HCT116 (cell line): ENCODE measurements at regions not wholly inside any gene's neighbourhood (a gene's known extent, or its start where the extent isn't known, plus 50 kb on each side); places are given as distances from the start of the nearest gene placed in this dataset.

Experiments used
- ATAC-seq: fragments of 200-7000 bp; cut with Tn5 transposase; 2 replicates; pipeline ENCODE4 v1.9.1; 2020; ENCODE audit warnings: mild to moderate bottlenecking, moderate library complexity
- BruUV-seq: library from RNA; stranded (reverse); fragments of 400-500 nt; replicated peaks from 2 replicates; lab custom pipeline; 2021; lab: Mats Ljungman, UMichigan
- CTCF ChIA-PET: fragments of 300-600 bp; sonication (Branson Sonifier 250); formaldehyde crosslinking; loops from one replicate; lab custom pipeline; 2021; ENCODE audit warnings: antibody characterized with exemption; lab: Charles Lee
- POLR2A ChIA-PET: fragments of 300-600, 350-600 bp; sonication (Branson Sonifier 250); formaldehyde crosslinking; loops from one replicate; lab custom pipeline; 2021; ENCODE audit warnings: antibody characterized with exemption; lab: Charles Lee
- RAD21 ChIA-PET, 2 experiments: fragments of 300-600 bp; sonication (Branson Sonifier 250); formaldehyde crosslinking; loops; one replicate each; lab custom pipeline; 2023; ENCODE audit warnings: low total read pairs in 2 of 2; ENCODE audit not compliant: uncharacterized antibody in 2 of 2, unreplicated experiment in 2 of 2, low non-redundant PET in 1 of 2; lab: Charles Lee
- DNase-seq: peaks from one replicate; pipeline ENCODE4 v3.0.0-alpha.2; 2010; ENCODE audit warnings: low read depth, low spot score
- H2AFZ ChIP-seq: fragments of 200-600 bp; shearing (Covaris generic), sonication (generic); 2 replicates; pipeline ENCODE4 v1.6.1; 2017; ENCODE audit warnings: low read depth, mixed run types, mixed read lengths, antibody characterized with exemption, low read length; ENCODE audit not compliant: poor library complexity, severe bottlenecking
- H3K27ac ChIP-seq: 2 replicates; pipeline ENCODE4 v1.5.1; 2012; ENCODE audit warnings: low read depth, low read length
- H3K27me3 ChIP-seq: fragments of 200-600 bp; sonication (generic); 2 replicates; pipeline ENCODE4 v1.6.1; 2016; ENCODE audit warnings: mixed run types, low read length, mixed read lengths; ENCODE audit not compliant: insufficient read depth
- H3K36me3 ChIP-seq, 2 experiments: fragments of 200-500 bp in 1 of 2; fragments of 200-600 bp in 1 of 2; sonication (Bioruptor generic) in 1 of 2; sonication (generic) in 1 of 2; 2 replicates each; pipeline versions ENCODE4 v1.5.1 to v1.6.1; 2014 to 2016; ENCODE audit warnings: low read length in 2 of 2, inconsistent platforms in 1 of 2, mixed read lengths in 1 of 2, mixed run types in 1 of 2; ENCODE audit not compliant: insufficient read depth in 2 of 2, control insufficient read depth in 1 of 2
- H3K4me1 ChIP-seq, 2 experiments: fragments of 200-600 bp in 1 of 2; sonication (generic) in 1 of 2; 2 replicates each; pipeline versions ENCODE4 v1.5.1 to v1.6.1; 2012 to 2017; ENCODE audit warnings: low read length in 2 of 2, inconsistent platforms in 1 of 2, mild to moderate bottlenecking in 1 of 2, mixed read lengths in 1 of 2, mixed run types in 1 of 2, moderate library complexity in 1 of 2; ENCODE audit not compliant: insufficient read depth in 2 of 2, control insufficient read depth in 1 of 2
- H3K4me2 ChIP-seq: fragments of 200-600 bp; sonication (generic); 2 replicates; pipeline ENCODE4 v1.6.1; 2017; ENCODE audit warnings: mixed run types, low read length, mixed read lengths
- H3K4me3 ChIP-seq, 2 experiments: fragments of 200-600 bp in 1 of 2; sonication (generic) in 1 of 2; replicated peaks in 1 of 2; 2 replicates each; pipeline ENCODE4 v1.5.1; 2011 to 2016; ENCODE audit warnings: low read length in 2 of 2, control low read depth in 1 of 2, low read depth in 1 of 2, mild to moderate bottlenecking in 1 of 2, mixed read lengths in 1 of 2, mixed run types in 1 of 2
- H3K79me2 ChIP-seq: fragments of 200-600 bp; sonication (generic); 2 replicates; pipeline ENCODE4 v1.6.1; 2017; ENCODE audit warnings: mild to moderate bottlenecking, mixed run types, low read length, moderate library complexity, mixed read lengths; ENCODE audit not compliant: insufficient read depth
- H3K9ac ChIP-seq: fragments of 200-600 bp; sonication (generic); 2 replicates; pipeline ENCODE4 v1.6.1; 2016; ENCODE audit warnings: low read length, mixed read lengths
- H3K9me2 ChIP-seq: fragments of 200-600 bp; sonication (generic), shearing (Covaris generic); 2 replicates; pipeline ENCODE4 v1.6.1; 2017; ENCODE audit warnings: mixed run types, mild to moderate bottlenecking, moderate library complexity; ENCODE audit not compliant: insufficient read depth
- H3K9me3 ChIP-seq, 2 experiments: fragments of 200-500 bp in 1 of 2; fragments of 200-600 bp in 1 of 2; sonication (Bioruptor generic) in 1 of 2; sonication (generic) in 1 of 2; 2 replicates each; pipeline ENCODE4 v1.6.1; 2014 to 2017; ENCODE audit warnings: low read length in 2 of 2, mixed read lengths in 2 of 2, inconsistent platforms in 1 of 2, low read depth in 1 of 2, mild to moderate bottlenecking in 1 of 2, mixed run types in 1 of 2, moderate library complexity in 1 of 2; ENCODE audit not compliant: control insufficient read depth in 1 of 2, insufficient read depth in 1 of 2
- H4K20me1 ChIP-seq: fragments of 200-600 bp; sonication (generic), shearing (Covaris generic); 2 replicates; pipeline ENCODE4 v1.6.1; 2017; ENCODE audit warnings: mixed run types, mild to moderate bottlenecking, moderate library complexity; ENCODE audit not compliant: insufficient read depth
- ATF3 ChIP-seq: IDR thresholded peaks from 2 replicates; pipeline ENCODE4 v1.6.1; 2012
- CBX3 ChIP-seq: IDR thresholded peaks from 2 replicates; pipeline ENCODE4 v1.6.1; 2012; ENCODE audit warnings: low read depth
- CTCF ChIP-seq, 3 experiments: fragments of 200-600 bp in 1 of 3; sonication (generic) in 1 of 3; IDR thresholded peaks in 2 of 3; conservative IDR thresholded peaks in 1 of 3; 2 replicates each; pipeline ENCODE4 v1.5.1; 2012 to 2017; ENCODE audit warnings: low read depth in 2 of 3, low read length in 2 of 3, antibody characterized with exemption in 1 of 3, borderline replicate concordance in 1 of 3, control low read depth in 1 of 3, mild to moderate bottlenecking in 1 of 3, mixed read lengths in 1 of 3, mixed run types in 1 of 3, moderate library complexity in 1 of 3; ENCODE audit not compliant: insufficient read depth in 1 of 3
- EGR1 ChIP-seq: IDR thresholded peaks from 2 replicates; pipeline ENCODE4 v1.6.1; 2012; ENCODE audit warnings: low read depth
- ELF1 ChIP-seq: IDR thresholded peaks from 2 replicates; pipeline ENCODE4 v1.6.1; 2012; ENCODE audit warnings: low read depth, borderline replicate concordance
- EZH2 ChIP-seq: fragments of 200-600 bp; sonication (generic); IDR thresholded peaks from 2 replicates; pipeline ENCODE4 v1.6.1; 2017; ENCODE audit warnings: antibody characterized with exemption, mixed run types
- JUND ChIP-seq: IDR thresholded peaks from 2 replicates; pipeline ENCODE4 v1.6.1; 2012
- MAX ChIP-seq: IDR thresholded peaks from 2 replicates; pipeline ENCODE4 v1.6.1; 2012
- POLR2A ChIP-seq: IDR thresholded peaks from 2 replicates; pipeline ENCODE4 v1.7.0; 2011; ENCODE audit warnings: borderline replicate concordance; ENCODE audit not compliant: insufficient read depth, insufficient read length; ENCODE audit errors: extremely low read depth
- POLR2AphosphoS5 ChIP-seq: IDR thresholded peaks from 2 replicates; pipeline ENCODE4 v1.6.1; 2011; ENCODE audit warnings: mild to moderate bottlenecking, low read depth, low read length, moderate library complexity
- RAD21 ChIP-seq: IDR thresholded peaks from 2 replicates; pipeline ENCODE4 v1.6.1; 2012; ENCODE audit warnings: low read depth, mild to moderate bottlenecking
- REST ChIP-seq: IDR thresholded peaks from 2 replicates; pipeline ENCODE4 v1.6.1; 2012; ENCODE audit warnings: low read depth
- SIN3A ChIP-seq: IDR thresholded peaks from 2 replicates; pipeline ENCODE4 v1.6.1; 2012; ENCODE audit warnings: low read depth
- SP1 ChIP-seq: IDR thresholded peaks from 2 replicates; pipeline ENCODE4 v1.6.1; 2012; ENCODE audit warnings: low read depth
- SRF ChIP-seq: IDR thresholded peaks from 2 replicates; pipeline ENCODE4 v1.6.1; 2012; ENCODE audit warnings: low read depth
- TCF7L2 ChIP-seq: IDR thresholded peaks from 2 replicates; pipeline ENCODE4 v1.7.0; 2011; ENCODE audit warnings: borderline replicate concordance, inconsistent platforms; ENCODE audit not compliant: insufficient read depth, insufficient read length; ENCODE audit errors: extremely low read depth
- YY1 ChIP-seq: IDR thresholded peaks from 2 replicates; pipeline ENCODE4 v1.6.1; 2011; ENCODE audit warnings: low read length, low read depth, moderate library complexity, mild to moderate bottlenecking; ENCODE audit not compliant: insufficient replicate concordance; ENCODE audit errors: extremely low read depth
- ZBTB33 ChIP-seq: IDR thresholded peaks from 2 replicates; pipeline ENCODE4 v1.6.1; 2011; ENCODE audit warnings: mild to moderate bottlenecking, low read length, moderate library complexity; ENCODE audit not compliant: insufficient replicate concordance; ENCODE audit errors: extremely low read depth
- ZFX ChIP-seq: fragments of 450-650 bp; IDR thresholded peaks from 2 replicates; pipeline ENCODE4 v1.6.1; 2017
- ZNF274 ChIP-seq: fragments of 200-500 bp; sonication (Bioruptor generic); IDR thresholded peaks from 2 replicates; pipeline ENCODE4 v1.6.1; 2014; ENCODE audit warnings: mild to moderate bottlenecking, low read depth, low read length, inconsistent platforms
- intact Hi-C: fragments of 100-400 bp; cut with micrococcal nuclease; formaldehyde crosslinking; loops from 2 replicates; pipeline ENCODE4 v1.10.0; 2022

GRCh38 chr6:11409371-11409770, 128.2 kb upstream of the TMEM170B start:
- Histone ChIP-seq H3K36me3 (no peaks in the 10 kb centered on the region), H3K27ac (no peak overlapping the region), H3K9me3 (no peaks in the 10 kb centered on the region), H3K4me2 (no peak overlapping the region), H3K9ac (no peak overlapping the region), H4K20me1 (no peaks in the 10 kb centered on the region), H2AFZ (no peak overlapping the region)
- ChIA-PET RAD21 (no interaction called here), POLR2A (no interaction called here)
- no TSS peak for BruUV-seq
- intact Hi-C loops: no loop called here
- no peak for ATAC-seq
- TF ChIP-seq SIN3A: no peak
- TF ChIP-seq JUND: no peak
- no peak for TF ChIP-seq SRF
- no peak for TF ChIP-seq ZBTB33
- no peak for TF ChIP-seq TCF7L2
- TF ChIP-seq SP1: no peak
- no peak for TF ChIP-seq ZNF274
- no peak for TF ChIP-seq REST
- TF ChIP-seq ZFX: no peak
- no peak for TF ChIP-seq RAD21
- no peak for TF ChIP-seq ATF3
- no peak for TF ChIP-seq POLR2AphosphoS5
- TF ChIP-seq POLR2A: no peak
- no peak for TF ChIP-seq YY1
- no peak for TF ChIP-seq EZH2
- TF ChIP-seq ELF1: no peak
- TF ChIP-seq EGR1: no peak
- TF ChIP-seq CTCF (IDR thresholded peaks at IDR 0.05 in 2 of 3, conservative IDR thresholded peaks at IDR 0.05 in 1 of 3; ENCODE audit: borderline replicate concordance in 1 of 3, insufficient read depth in 1 of 3, low read depth in 2 of 3, low read length in 2 of 3): no peak
- no peak for TF ChIP-seq MAX
- TF ChIP-seq CBX3: no peak
- TF ChIP-seq, all 23 proteins: peak for 0
- H3K79me2 ChIP-seq: no peaks in the 10 kb centered on the region
- H3K4me3 ChIP-seq: no peak overlapping the region
- H3K27me3 ChIP-seq: no peaks in the 10 kb centered on the region
- CTCF ChIA-PET: no interaction called here
- H3K4me1 ChIP-seq: peaks cover 3 to 6% of the 10 kb centered on the region in 2 experiments; a peak in 2 of 4 replicates
- DNase-seq: no peak
- no peaks in the 10 kb centered on the region for H3K9me2 ChIP-seq
